ENCODE measurements at regions not wholly inside any gene's neighbourhood (a gene's known extent, or its start where the extent isn't known, plus 50 kb on each side); places are given as distances from the start of the nearest gene placed in this dataset.

GRCh38 chr10:109417803-109418202 is 505.5 kb downstream of the XPNPEP1 start:
- intact Hi-C loops (cut with micrococcal nuclease), result no loop called here

GRCh38 chr10:109412353-109412752 is 511.0 kb downstream of the XPNPEP1 start:
- Mint-ChIP-seq H3K27me3 (ENCODE audit: insufficient read depth, unreplicated experiment) (no peaks in the 10 kb centered on the region), H3K4me3 (ENCODE audit: unreplicated experiment) (no peak overlapping the region), H3K36me3 (ENCODE audit: insufficient read depth, unreplicated experiment) (no peaks in the 10 kb centered on the region), H3K4me1 (ENCODE audit: insufficient read depth, unreplicated experiment) (no peaks in the 10 kb centered on the region), H3K27ac (ENCODE audit: low read depth, unreplicated experiment) (no peak overlapping the region), H3K9me3 (ENCODE audit: unreplicated experiment) (no peaks in the 10 kb centered on the region)
- TF ChIP-seq CTCF (IDR thresholded peaks at IDR 0.05; ENCODE audit: unreplicated experiment), result peak; percentile 1
- intact Hi-C loops (cut with micrococcal nuclease), result loop anchor here (1.0 kb wide), 1 partner anchor 440 kb away; no protein-coding TSS in a partner anchor
- BruUV-seq (replicated peaks), result no TSS peak
- POLR2A ChIA-PET, result interaction anchor here (0.7 kb wide), 1 partner anchor 9 kb away, joined by 4 read pairs; no protein-coding TSS in a partner anchor
- CTCF ChIA-PET, result no interaction called here
- no peak for DNase-seq (ENCODE audit: unreplicated experiment)

More at GRCh38 chr10:109417803-109418202, 505.5 kb downstream of the XPNPEP1 start:
- no peak overlapping the region for H3K27ac Mint-ChIP-seq (ENCODE audit: low read depth, unreplicated experiment)
- ChIA-PET CTCF (interaction anchor here (1.7 kb wide), 1 partner anchor 356 kb away, joined by 9 read pairs; no protein-coding TSS in a partner anchor), POLR2A (no interaction called here)
- no peak for DNase-seq (ENCODE audit: unreplicated experiment)
- no peaks in the 10 kb centered on the region for H3K36me3 Mint-ChIP-seq (ENCODE audit: insufficient read depth, unreplicated experiment)
- no peak overlapping the region for H3K4me3 Mint-ChIP-seq (ENCODE audit: unreplicated experiment)
- H3K27me3 Mint-ChIP-seq (ENCODE audit: insufficient read depth, unreplicated experiment), result no peaks in the 10 kb centered on the region
- no peak for TF ChIP-seq CTCF (IDR thresholded peaks at IDR 0.05; ENCODE audit: unreplicated experiment)
- H3K4me1 Mint-ChIP-seq (ENCODE audit: insufficient read depth, unreplicated experiment), result no peaks in the 10 kb centered on the region
- no TSS peak for BruUV-seq (replicated peaks)
- no peaks in the 10 kb centered on the region for H3K9me3 Mint-ChIP-seq (ENCODE audit: unreplicated experiment)

- CTCF ChIA-PET, result no interaction called here
- BruUV-seq (replicated peaks), result no TSS peak
- peak; percentile 10 for TF ChIP-seq CTCF (IDR thresholded peaks at IDR 0.05; ENCODE audit: unreplicated experiment)
- H3K27me3 Mint-ChIP-seq (ENCODE audit: insufficient read depth, unreplicated experiment), result no peaks in the 10 kb centered on the region
- intact Hi-C loops (cut with micrococcal nuclease), result loop anchor here (1.0 kb wide), 1 partner anchor 440 kb away; no protein-coding TSS in a partner anchor
- no peaks in the 10 kb centered on the region for H3K9me3 Mint-ChIP-seq (ENCODE audit: unreplicated experiment)
- no peaks in the 10 kb centered on the region for H3K4me1 Mint-ChIP-seq (ENCODE audit: insufficient read depth, unreplicated experiment)
- no peak overlapping the region for H3K27ac Mint-ChIP-seq (ENCODE audit: low read depth, unreplicated experiment)
- H3K36me3 Mint-ChIP-seq (ENCODE audit: insufficient read depth, unreplicated experiment), result no peaks in the 10 kb centered on the region
- DNase-seq (ENCODE audit: unreplicated experiment), result peak; percentile 9
- POLR2A ChIA-PET, result interaction anchor here (0.7 kb wide), 1 partner anchor 9 kb away, joined by 4 read pairs; no protein-coding TSS in a partner anchor
- H3K4me3 Mint-ChIP-seq (ENCODE audit: unreplicated experiment), result no peak overlapping the region
Observed at GRCh38 chr10:109411917-109412316, 511.4 kb downstream of the XPNPEP1 start.

GRCh38 chr10:109405338-109405737 is 518.0 kb downstream of the XPNPEP1 start:
- no peak for DNase-seq (ENCODE audit: unreplicated experiment)
- CTCF ChIA-PET, result no interaction called here
- Mint-ChIP-seq H3K27ac (ENCODE audit: low read depth, unreplicated experiment) (no peak overlapping the region), H3K4me3 (ENCODE audit: unreplicated experiment) (no peak overlapping the region), H3K4me1 (ENCODE audit: insufficient read depth, unreplicated experiment) (no peaks in the 10 kb centered on the region), H3K36me3 (ENCODE audit: insufficient read depth, unreplicated experiment) (no peaks in the 10 kb centered on the region), H3K27me3 (ENCODE audit: insufficient read depth, unreplicated experiment) (no peaks in the 10 kb centered on the region), H3K9me3 (ENCODE audit: unreplicated experiment) (no peaks in the 10 kb centered on the region)
- intact Hi-C loops (cut with micrococcal nuclease), result no loop called here
- no TSS peak for BruUV-seq (replicated peaks)
- TF ChIP-seq CTCF (IDR thresholded peaks at IDR 0.05; ENCODE audit: unreplicated experiment), result no peak
- POLR2A ChIA-PET, result no interaction called here

All from MCF 10A (cell line).